Upper lobe of right lung (tissue), 1 donor: ENCODE measurements at regions not wholly inside any gene's neighbourhood (a gene's known extent, or its start where the extent isn't known, plus 50 kb on each side); places are given as distances from the start of the nearest gene placed in this dataset.

Experiments used
- ATAC-seq: fragments of 200-7000 bp; cut with Tn5 transposase; one replicate; pipeline ENCODE4 v1.9.1; 2020; ENCODE audit warnings: mild to moderate bottlenecking, moderate library complexity
- DNase-seq: peaks from one replicate; pipeline ENCODE4 v3.0.0-alpha.2; 2020
- H3K27ac ChIP-seq: fragments of 200-600 bp; one replicate; pipeline ENCODE4 v1.8.0; 2022
- H3K27me3 ChIP-seq: fragments of 200-600 bp; one replicate; pipeline ENCODE4 v1.8.0; 2022; ENCODE audit warnings: mild to moderate bottlenecking
- H3K36me3 ChIP-seq: fragments of 200-600 bp; one replicate; pipeline ENCODE4 v1.8.0; 2022
- H3K4me1 ChIP-seq: fragments of 200-600 bp; one replicate; pipeline ENCODE4 v1.8.0; 2022
- H3K4me3 ChIP-seq: fragments of 200-600 bp; one replicate; pipeline ENCODE4 v1.8.0; 2022; ENCODE audit warnings: mild to moderate bottlenecking
- H3K9me3 ChIP-seq: fragments of 200-600 bp; one replicate; pipeline ENCODE4 v1.8.0; 2022
- intact Hi-C: fragments of 100-400 bp; cut with DNase I; formaldehyde crosslinking; loops from one replicate; pipeline ENCODE4 v1.11.0; 2022
- TF ChIP-seq, protein P1 (sequence below): fragments of 200-600 bp; IDR thresholded peaks from one replicate; pipeline ENCODE4 v1.8.0; 2022; ENCODE audit warnings: antibody characterized with exemption
- donor health status: DM: no; HTN: yes; CAD: no; lungs with severe emphysema.

DNA sequence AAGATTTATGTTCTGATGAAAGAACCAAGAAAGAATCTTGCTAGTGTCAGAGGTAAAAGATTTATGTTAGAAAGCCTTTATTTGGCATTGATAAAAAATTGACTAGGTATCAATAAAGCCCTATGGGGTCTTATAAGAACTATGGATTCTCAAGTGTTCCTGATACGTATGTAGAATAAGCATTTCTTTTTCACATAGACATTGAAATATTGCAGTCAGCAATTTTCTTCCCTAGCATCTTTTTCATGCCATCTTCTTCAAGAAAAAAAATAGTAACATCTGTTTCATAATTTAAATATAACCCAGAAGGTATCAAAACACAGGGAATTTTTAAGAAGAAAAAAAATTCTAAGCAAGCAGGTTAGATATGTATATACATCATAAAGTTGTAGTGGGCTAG, 230.6 kb downstream of the CENPW start:
- no peaks in the 10 kb centered on the region for H3K36me3 ChIP-seq
- H3K27me3 ChIP-seq: no peaks in the 10 kb centered on the region
- no peaks in the 10 kb centered on the region for H3K4me1 ChIP-seq
- TF ChIP-seq, protein P1, sequence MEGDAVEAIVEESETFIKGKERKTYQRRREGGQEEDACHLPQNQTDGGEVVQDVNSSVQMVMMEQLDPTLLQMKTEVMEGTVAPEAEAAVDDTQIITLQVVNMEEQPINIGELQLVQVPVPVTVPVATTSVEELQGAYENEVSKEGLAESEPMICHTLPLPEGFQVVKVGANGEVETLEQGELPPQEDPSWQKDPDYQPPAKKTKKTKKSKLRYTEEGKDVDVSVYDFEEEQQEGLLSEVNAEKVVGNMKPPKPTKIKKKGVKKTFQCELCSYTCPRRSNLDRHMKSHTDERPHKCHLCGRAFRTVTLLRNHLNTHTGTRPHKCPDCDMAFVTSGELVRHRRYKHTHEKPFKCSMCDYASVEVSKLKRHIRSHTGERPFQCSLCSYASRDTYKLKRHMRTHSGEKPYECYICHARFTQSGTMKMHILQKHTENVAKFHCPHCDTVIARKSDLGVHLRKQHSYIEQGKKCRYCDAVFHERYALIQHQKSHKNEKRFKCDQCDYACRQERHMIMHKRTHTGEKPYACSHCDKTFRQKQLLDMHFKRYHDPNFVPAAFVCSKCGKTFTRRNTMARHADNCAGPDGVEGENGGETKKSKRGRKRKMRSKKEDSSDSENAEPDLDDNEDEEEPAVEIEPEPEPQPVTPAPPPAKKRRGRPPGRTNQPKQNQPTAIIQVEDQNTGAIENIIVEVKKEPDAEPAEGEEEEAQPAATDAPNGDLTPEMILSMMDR: no peak
- DNase-seq (no peak), ATAC-seq (no peak)
- intact Hi-C loops: no loop called here
- no peak overlapping the region for H3K27ac ChIP-seq
- H3K9me3 ChIP-seq: no peaks in the 10 kb centered on the region
- no peak overlapping the region for H3K4me3 ChIP-seq

DNA sequence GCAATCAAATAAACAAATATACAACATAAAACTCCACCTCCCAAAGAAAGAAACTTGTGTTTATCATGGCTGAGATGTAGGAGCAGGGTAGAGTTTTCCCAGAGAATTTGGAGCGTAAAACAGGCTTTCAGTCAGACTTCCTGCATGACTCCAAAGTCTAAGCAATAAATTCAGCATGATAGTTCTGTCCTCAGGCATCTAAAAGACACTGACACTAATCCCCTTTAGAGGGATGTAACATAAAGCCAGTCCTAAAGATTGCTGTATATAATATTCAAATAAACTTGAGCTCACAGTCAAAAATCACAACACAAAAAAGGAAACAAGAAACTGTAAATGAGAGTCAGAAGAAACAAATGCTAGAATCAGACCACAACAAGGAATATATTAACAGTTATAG, 234.4 kb downstream of the CENPW start:
- Histone ChIP-seq H3K9me3 (no peaks in the 10 kb centered on the region), H3K27me3 (no peaks in the 10 kb centered on the region), H3K36me3 (no peaks in the 10 kb centered on the region), H3K4me3 (no peak overlapping the region), H3K4me1 (no peaks in the 10 kb centered on the region), H3K27ac (no peak overlapping the region)
- intact Hi-C loops: no loop called here
- no peak for ATAC-seq
- DNase-seq: no peak
- TF ChIP-seq, protein P1: no peak

DNA sequence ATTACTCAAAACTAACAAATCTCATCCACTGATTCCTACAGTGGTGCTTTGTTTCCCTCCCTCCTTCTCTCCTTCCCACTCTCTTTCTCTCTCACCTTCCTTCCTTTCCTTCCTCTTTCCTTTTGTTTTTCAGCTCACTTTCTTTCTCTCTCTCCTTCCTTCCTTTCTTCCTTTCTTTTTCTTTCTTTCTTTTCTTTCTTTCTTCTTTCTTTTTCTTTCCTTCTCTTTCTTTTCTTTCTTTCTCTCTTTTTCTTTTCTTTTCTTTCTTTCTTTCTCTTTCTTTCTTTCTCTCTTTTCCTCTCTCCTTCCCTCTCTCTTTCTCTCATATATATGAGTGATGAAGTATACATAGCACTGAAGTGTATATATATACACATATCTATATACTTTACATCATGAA, 241.4 kb downstream of the CENPW start:
- H3K36me3 ChIP-seq: no peaks in the 10 kb centered on the region
- DNase-seq (no peak), ATAC-seq (no peak)
- TF ChIP-seq, protein P1: no peak
- H3K4me1 ChIP-seq: no peaks in the 10 kb centered on the region
- H3K9me3 ChIP-seq: no peaks in the 10 kb centered on the region
- no peaks in the 10 kb centered on the region for H3K27me3 ChIP-seq
- no peak overlapping the region for H3K27ac ChIP-seq
- intact Hi-C loops: no loop called here
- no peak overlapping the region for H3K4me3 ChIP-seq

DNA sequence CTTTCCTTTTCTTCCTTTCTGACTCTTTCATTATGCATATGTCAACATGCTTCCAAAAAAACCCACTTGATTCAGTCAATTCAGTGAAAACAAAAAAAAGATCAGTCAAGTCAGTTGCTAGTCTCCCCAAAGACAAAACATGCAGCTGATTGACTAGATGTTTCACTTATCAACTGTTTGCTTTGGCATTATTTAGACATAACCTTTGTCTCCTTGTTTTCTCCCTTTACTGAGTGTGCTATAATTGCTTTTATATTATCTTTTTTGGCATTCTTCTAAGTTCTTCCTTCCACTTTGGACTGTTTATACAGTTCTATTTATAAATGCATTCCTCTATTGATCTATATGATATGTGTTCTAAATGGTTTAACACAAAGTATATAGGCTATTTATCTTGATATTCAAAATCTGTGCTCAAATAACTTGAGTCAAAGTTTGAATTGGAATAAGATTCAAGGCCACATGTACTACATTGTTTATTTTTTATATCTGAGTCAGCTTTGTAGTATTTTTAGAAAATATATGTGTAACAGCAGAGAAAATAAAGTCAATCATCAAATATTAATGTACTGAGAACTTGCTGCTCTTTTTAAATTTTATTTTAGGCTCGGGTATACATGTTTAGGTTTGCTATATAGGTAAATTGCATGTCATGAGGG, 260.5 kb downstream of the CENPW start:
- DNase-seq: no peak
- TF ChIP-seq, protein P1: no peak
- Histone ChIP-seq H3K4me3 (no peak overlapping the region), H3K4me1 (no peaks in the 10 kb centered on the region), H3K27ac (no peak overlapping the region), H3K36me3 (no peaks in the 10 kb centered on the region), H3K9me3 (no peaks in the 10 kb centered on the region), H3K27me3 (no peaks in the 10 kb centered on the region)
- intact Hi-C loops: no loop called here
- no peak for ATAC-seq

DNA sequence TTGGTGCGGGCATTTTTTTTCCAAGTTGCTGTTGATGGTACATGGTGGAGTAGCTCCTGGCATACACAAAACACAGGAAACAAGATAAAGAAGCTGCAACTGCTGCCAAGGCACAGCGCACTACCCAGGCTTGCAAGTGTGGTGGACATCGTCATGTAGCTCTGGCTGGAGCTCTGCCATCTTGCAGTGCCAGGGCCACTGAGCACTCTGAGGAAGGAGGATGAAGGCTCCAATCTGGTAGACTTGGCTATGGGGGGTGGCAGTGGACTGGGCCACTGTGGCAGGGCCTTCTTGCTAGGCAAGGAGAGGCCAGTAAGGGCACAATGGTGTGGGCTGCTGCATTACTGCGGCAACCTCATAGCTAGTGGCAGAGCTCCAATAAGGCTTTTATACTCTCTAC, 263.5 kb downstream of the CENPW start:
- DNase-seq: no peak

More for the DNA sequence above, 263.5 kb downstream of the CENPW start:
- Histone ChIP-seq H3K9me3 (no peaks in the 10 kb centered on the region), H3K36me3 (no peaks in the 10 kb centered on the region), H3K27ac (no peak overlapping the region), H3K4me3 (no peak overlapping the region), H3K27me3 (no peaks in the 10 kb centered on the region), H3K4me1 (no peaks in the 10 kb centered on the region)
- ATAC-seq: no peak
- intact Hi-C loops: no loop called here
- TF ChIP-seq, protein P1: no peak
